HCT116 (cell line): ENCODE measurements at regions not wholly inside any gene's neighbourhood (a gene's known extent, or its start where the extent isn't known, plus 50 kb on each side); places are given as distances from the start of the nearest gene placed in this dataset.

Experiments
- CEBPB ChIP-seq: IDR thresholded peaks from 2 replicates; pipeline ENCODE4 v1.6.1; 2012; ENCODE audit warnings: low read depth
- CTCF ChIP-seq, 3 experiments: fragments of 200-600 bp in 1 of 3; sonication (generic) in 1 of 3; IDR thresholded peaks in 2 of 3; conservative IDR thresholded peaks in 1 of 3; 2 replicates each; pipeline ENCODE4 v1.5.1; 2012 to 2017; ENCODE audit warnings: low read depth in 2 of 3, low read length in 2 of 3, antibody characterized with exemption in 1 of 3, borderline replicate concordance in 1 of 3, control low read depth in 1 of 3, mild to moderate bottlenecking in 1 of 3, mixed read lengths in 1 of 3, mixed run types in 1 of 3, moderate library complexity in 1 of 3; ENCODE audit not compliant: insufficient read depth in 1 of 3
- EZH2 ChIP-seq: fragments of 200-600 bp; sonication (generic); IDR thresholded peaks from 2 replicates; pipeline ENCODE4 v1.6.1; 2017; ENCODE audit warnings: antibody characterized with exemption, mixed run types
- EZH2phosphoT487 ChIP-seq: fragments of 200-600 bp; IDR thresholded peaks from 2 replicates; pipeline ENCODE4 v1.6.1; 2018; ENCODE audit warnings: antibody characterized with exemption, borderline replicate concordance
- POLR2A ChIP-seq: IDR thresholded peaks from 2 replicates; pipeline ENCODE4 v1.7.0; 2011; ENCODE audit warnings: borderline replicate concordance; ENCODE audit not compliant: insufficient read depth, insufficient read length; ENCODE audit errors: extremely low read depth
- SP1 ChIP-seq: IDR thresholded peaks from 2 replicates; pipeline ENCODE4 v1.6.1; 2012; ENCODE audit warnings: low read depth
- TCF7L2 ChIP-seq: IDR thresholded peaks from 2 replicates; pipeline ENCODE4 v1.7.0; 2011; ENCODE audit warnings: borderline replicate concordance, inconsistent platforms; ENCODE audit not compliant: insufficient read depth, insufficient read length; ENCODE audit errors: extremely low read depth

GRCh38 chr4:19857991-19858390 is 393.7 kb upstream of the SLIT2 start:
- TF ChIP-seq CTCF (IDR thresholded peaks at IDR 0.05 in 2 of 3, conservative IDR thresholded peaks at IDR 0.05 in 1 of 3; ENCODE audit: borderline replicate concordance in 1 of 3, insufficient read depth in 1 of 3, low read depth in 2 of 3, low read length in 2 of 3): no peak
- TF ChIP-seq TCF7L2: no peak
- TF ChIP-seq SP1: no peak
- no peak for TF ChIP-seq POLR2A
- TF ChIP-seq EZH2phosphoT487: no peak
- no peak for TF ChIP-seq CEBPB
- no peak for TF ChIP-seq EZH2
